Adrenal gland (tissue), 5 donors: ENCODE measurements at regions not wholly inside any gene's neighbourhood (a gene's known extent, or its start where the extent isn't known, plus 50 kb on each side); places are given as distances from the start of the nearest gene placed in this dataset.

ENCODE experiments used
- CTCF ChIP-seq, 6 experiments: fragments of 450-650 bp in 4 of 6; fragments of 200-600 bp in 2 of 6; sonication (generic) in 1 of 6; IDR thresholded peaks; 1 replicate in 5 of 6; 2 replicates in 1 of 6; pipeline versions ENCODE4 v1.5.1 to v1.8.0; 2016 to 2021; ENCODE audit warnings: antibody characterized with exemption in 6 of 6, mild to moderate bottlenecking in 2 of 6, moderate library complexity in 1 of 6
- POLR2A ChIP-seq, 2 donors: fragments of 450-650 bp; IDR thresholded peaks; one replicate each; pipeline ENCODE4 v1.6.1; 2017; ENCODE audit warnings: antibody characterized with exemption in 2 of 2, mild to moderate bottlenecking in 2 of 2, moderate library complexity in 1 of 2
- donor health status: DM: no; HTN: no; CAD: no.

GRCh38 chr3:18046131-18046915 is 303.9 kb upstream of the TBC1D5 start:
- TF ChIP-seq POLR2A (IDR thresholded peaks at IDR 0.05) (no peak), CTCF (IDR thresholded peaks at IDR 0.05) (no peak)
